C4-2B (cell line): ENCODE measurements at regions not wholly inside any gene's neighbourhood (a gene's known extent, or its start where the extent isn't known, plus 50 kb on each side); places are given as distances from the start of the nearest gene placed in this dataset.

Experiments
- ZFX ChIP-seq: fragments of 450-650 bp; IDR thresholded peaks from 2 replicates; pipeline ENCODE4 v1.6.1; 2017
- TF ChIP-seq, protein P1 (sequence below): fragments of 450-650 bp; conservative IDR thresholded peaks from 2 replicates; pipeline ENCODE4 v1.5.1; 2017; ENCODE audit warnings: mild to moderate bottlenecking

DNA sequence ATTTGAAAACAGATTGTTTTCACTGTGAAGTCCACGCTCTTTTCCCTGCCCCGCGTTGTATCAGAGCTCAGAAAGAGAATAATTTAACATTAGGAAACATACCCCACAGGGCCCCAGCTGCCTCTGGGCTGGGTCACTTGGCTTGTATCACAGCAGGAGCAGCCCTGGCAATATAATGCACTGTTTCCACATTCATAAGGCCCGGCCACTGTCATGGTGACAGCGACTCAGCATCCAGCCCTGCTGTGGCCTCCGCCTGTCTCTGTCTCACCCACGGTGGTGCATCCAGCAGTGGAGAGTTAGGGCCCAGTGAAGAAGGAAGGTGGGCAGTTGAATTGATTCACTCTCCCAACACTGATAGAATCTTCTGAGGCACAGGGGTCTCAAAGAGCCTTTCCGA lies 188.9 kb downstream of the NSG2 start:
- TF ChIP-seq, protein P1, sequence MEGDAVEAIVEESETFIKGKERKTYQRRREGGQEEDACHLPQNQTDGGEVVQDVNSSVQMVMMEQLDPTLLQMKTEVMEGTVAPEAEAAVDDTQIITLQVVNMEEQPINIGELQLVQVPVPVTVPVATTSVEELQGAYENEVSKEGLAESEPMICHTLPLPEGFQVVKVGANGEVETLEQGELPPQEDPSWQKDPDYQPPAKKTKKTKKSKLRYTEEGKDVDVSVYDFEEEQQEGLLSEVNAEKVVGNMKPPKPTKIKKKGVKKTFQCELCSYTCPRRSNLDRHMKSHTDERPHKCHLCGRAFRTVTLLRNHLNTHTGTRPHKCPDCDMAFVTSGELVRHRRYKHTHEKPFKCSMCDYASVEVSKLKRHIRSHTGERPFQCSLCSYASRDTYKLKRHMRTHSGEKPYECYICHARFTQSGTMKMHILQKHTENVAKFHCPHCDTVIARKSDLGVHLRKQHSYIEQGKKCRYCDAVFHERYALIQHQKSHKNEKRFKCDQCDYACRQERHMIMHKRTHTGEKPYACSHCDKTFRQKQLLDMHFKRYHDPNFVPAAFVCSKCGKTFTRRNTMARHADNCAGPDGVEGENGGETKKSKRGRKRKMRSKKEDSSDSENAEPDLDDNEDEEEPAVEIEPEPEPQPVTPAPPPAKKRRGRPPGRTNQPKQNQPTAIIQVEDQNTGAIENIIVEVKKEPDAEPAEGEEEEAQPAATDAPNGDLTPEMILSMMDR, result no peak
- no peak for TF ChIP-seq ZFX
